RWPE2 (cell line): ENCODE measurements at regions not wholly inside any gene's neighbourhood (a gene's known extent, or its start where the extent isn't known, plus 50 kb on each side); places are given as distances from the start of the nearest gene placed in this dataset.
A peak's percentile ranks its signal among the peaks of the same experiment; 100 is the strongest.

Source experiments
- ATAC-seq: fragments of 200-7000 bp; cut with Tn5 transposase; 3 replicates; pipeline ENCODE4 v1.9.1; 2021; ENCODE audit warnings: low read depth
- DNase-seq: peaks from one replicate; pipeline ENCODE4 v3.0.0-alpha.2; 2020; ENCODE audit warnings: low spot score
- H3K27ac ChIP-seq: fragments of 450-650 bp; 2 replicates; pipeline ENCODE4 v1.5.1; 2017; ENCODE audit warnings: mild to moderate bottlenecking; ENCODE audit not compliant: poor library complexity, severe bottlenecking
- H3K27me3 ChIP-seq: fragments of 250-450 bp; sonication (Bioruptor Pico); 2 replicates; pipeline ENCODE4 v1.5.1; 2021; ENCODE audit warnings: mild to moderate bottlenecking, moderate library complexity; ENCODE audit not compliant: insufficient read depth, poor library complexity, severe bottlenecking
- H3K36me3 ChIP-seq: fragments of 250-450 bp; sonication (Bioruptor Pico); 2 replicates; pipeline ENCODE4 v1.5.1; 2020; ENCODE audit warnings: low read depth, mild to moderate bottlenecking, moderate library complexity
- H3K4me1 ChIP-seq: fragments of 250-450 bp; sonication (Bioruptor Pico); 2 replicates; pipeline ENCODE4 v1.5.1; 2021; ENCODE audit warnings: mild to moderate bottlenecking, moderate library complexity; ENCODE audit not compliant: insufficient read depth, poor library complexity, severe bottlenecking
- H3K4me3 ChIP-seq: fragments of 250-450 bp; sonication (Bioruptor Pico); 2 replicates; pipeline ENCODE4 v1.5.1; 2021; ENCODE audit warnings: mild to moderate bottlenecking, moderate library complexity; ENCODE audit not compliant: severe bottlenecking
- H3K9me3 ChIP-seq: fragments of 250-450 bp; sonication (Bioruptor Pico); 2 replicates; pipeline ENCODE4 v1.5.1; 2021; ENCODE audit warnings: mild to moderate bottlenecking, moderate library complexity; ENCODE audit not compliant: severe bottlenecking
- CTCF ChIP-seq: fragments of 450-650 bp; IDR thresholded peaks from one replicate; pipeline ENCODE4 v1.5.1; 2017; ENCODE audit warnings: mild to moderate bottlenecking, moderate library complexity; ENCODE audit not compliant: poor library complexity, severe bottlenecking

- no peak for TF ChIP-seq CTCF
- Histone ChIP-seq H3K4me1 (no peaks in the 10 kb centered on the region), H3K36me3 (no peaks in the 10 kb centered on the region), H3K9me3 (no peaks in the 10 kb centered on the region), H3K27me3 (no peaks in the 10 kb centered on the region), H3K27ac (no peak overlapping the region), H3K4me3 (no peak overlapping the region)
- no peak for DNase-seq
- ATAC-seq: no peak
These were observed 663.5 kb upstream of the SALL1 start for GRCh38 chr16:51814617-51815016.

- TF ChIP-seq CTCF: no peak
- no peak overlapping the region for H3K27ac ChIP-seq
These were observed 662.5 kb upstream of the SALL1 start for GRCh38 chr16:51813609-51814008.

GRCh38 chr16:51812945-51813344 lies 661.9 kb upstream of the SALL1 start:
- Histone ChIP-seq H3K36me3 (no peaks in the 10 kb centered on the region), H3K4me1 (no peaks in the 10 kb centered on the region), H3K27ac (no peak overlapping the region), H3K9me3 (no peaks in the 10 kb centered on the region), H3K4me3 (no peak overlapping the region), H3K27me3 (no peaks in the 10 kb centered on the region)
- TF ChIP-seq CTCF: no peak
- no peak for DNase-seq
- ATAC-seq: no peak

More at GRCh38 chr16:51813609-51814008, 662.5 kb upstream of the SALL1 start:
- ATAC-seq (no peak), DNase-seq (no peak)
- H3K9me3 ChIP-seq: no peaks in the 10 kb centered on the region
- H3K27me3 ChIP-seq: no peaks in the 10 kb centered on the region
- H3K4me3 ChIP-seq: no peak overlapping the region
- H3K4me1 ChIP-seq: no peaks in the 10 kb centered on the region
- H3K36me3 ChIP-seq: no peaks in the 10 kb centered on the region

- TF ChIP-seq CTCF: no peak
- Histone ChIP-seq H3K4me1 (no peaks in the 10 kb centered on the region), H3K27me3 (peaks cover 11% of the 10 kb centered on the region), H3K4me3 (no peak overlapping the region), H3K36me3 (no peaks in the 10 kb centered on the region), H3K27ac (no peak overlapping the region), H3K9me3 (no peaks in the 10 kb centered on the region)
- ATAC-seq: peak; percentile 17; the same call in 2 of the 3 replicates
- no peak for DNase-seq
These were observed 656.5 kb upstream of the SALL1 start for GRCh38 chr16:51807551-51807950.

- DNase-seq: no peak
These were observed 650.6 kb upstream of the SALL1 start for GRCh38 chr16:51801635-51802034.

More at GRCh38 chr16:51801635-51802034, 650.6 kb upstream of the SALL1 start:
- ATAC-seq: no peak
- Histone ChIP-seq H3K27ac (no peak overlapping the region), H3K4me3 (no peak overlapping the region), H3K36me3 (no peaks in the 10 kb centered on the region), H3K4me1 (no peaks in the 10 kb centered on the region), H3K27me3 (peaks cover 11% of the 10 kb centered on the region), H3K9me3 (no peaks in the 10 kb centered on the region)
- no peak for TF ChIP-seq CTCF
